K562 (cell line): ENCODE measurements at regions not wholly inside any gene's neighbourhood (a gene's known extent, or its start where the extent isn't known, plus 50 kb on each side); places are given as distances from the start of the nearest gene placed in this dataset.

Experiments
- ATAC-seq: fragments of 200-7000 bp; cut with Tn5 transposase; 3 replicates; pipeline ENCODE4 v1.9.1; 2020; ENCODE audit warnings: moderate library complexity
- BruUV-seq: library from RNA; stranded (reverse); fragments of 400-500 nt; replicated peaks from 2 replicates; lab custom pipeline; 2021; lab: Mats Ljungman, UMichigan
- CTCF ChIA-PET: fragments of 300-600 bp; formaldehyde crosslinking; extraction: SDS; loops from one replicate; lab custom pipeline; 2021; ENCODE audit warnings: low intra/inter-chr PET ratio; lab: Yijun Ruan, JAX
- POLR2A ChIA-PET: fragments of 300-600, 350-650 bp; sonication (Branson Sonifier 250); formaldehyde crosslinking; extraction: SDS; loops from one replicate; lab custom pipeline; 2021; ENCODE audit warnings: antibody characterized with exemption, inconsistent platforms; lab: Yijun Ruan, JAX
- DNase-seq, 4 experiments: peaks; one replicate each; pipeline versions ENCODE4 v3.0.0 to v3.0.0-alpha.2; 2011 to 2018; ENCODE audit warnings: low spot score in 3 of 4, mixed read lengths in 3 of 4; ENCODE audit errors: extremely low read depth in 1 of 4
- FAIRE-seq: peaks from 2 replicates; lab custom pipeline; 2011; peaks lifted over from hg19 to GRCh38; lab: Jason Lieb, UNC
- H2AFZ ChIP-seq: 2 replicates; pipeline ENCODE4 v1.6.0; 2011; ENCODE audit warnings: low read depth, low read length, control low read depth, inconsistent platforms
- H3K27ac ChIP-seq: fragments of 200-600 bp; 3 replicates; pipeline ENCODE4 v1.8.0; 2011; ENCODE audit warnings: low read depth, mild to moderate bottlenecking, control low read depth, inconsistent platforms, low read length, moderate library complexity, mixed read lengths; ENCODE audit errors: extremely low read depth
- H3K27me3 ChIP-seq, 2 experiments: fragments of 300-600 bp in 1 of 2; 2 replicates in 1 of 2; 3 replicates in 1 of 2; pipeline versions ENCODE4 v1.6.0 to v1.8.0; 2011; ENCODE audit warnings: inconsistent platforms in 2 of 2, low read length in 2 of 2, mild to moderate bottlenecking in 1 of 2, mixed read lengths in 1 of 2, moderate library complexity in 1 of 2; ENCODE audit not compliant: control insufficient read depth in 2 of 2, insufficient read depth in 2 of 2
- H3K36me3 ChIP-seq: fragments of 300-600 bp; 3 replicates; pipeline ENCODE4 v1.8.0; 2011; ENCODE audit warnings: mild to moderate bottlenecking, low read length, inconsistent platforms; ENCODE audit not compliant: control insufficient read depth, insufficient read depth
- H3K4me1 ChIP-seq, 2 experiments: fragments of 200-600 bp in 1 of 2; replicated peaks in 1 of 2; 2 replicates in 1 of 2; 3 replicates in 1 of 2; pipeline versions ENCODE4 v1.5.1 to v1.8.0; 2011; ENCODE audit warnings: inconsistent platforms in 2 of 2, low read length in 2 of 2, mild to moderate bottlenecking in 1 of 2, mixed read lengths in 1 of 2, moderate library complexity in 1 of 2; ENCODE audit not compliant: control insufficient read depth in 2 of 2, insufficient read depth in 2 of 2
- H3K4me2 ChIP-seq: 2 replicates; pipeline ENCODE4 v1.6.1; 2011; ENCODE audit warnings: low read length, control low read depth, inconsistent platforms, mixed read lengths; ENCODE audit not compliant: insufficient read depth
- H3K4me3 ChIP-seq: fragments of 200-600 bp; sonication (generic), shearing (Covaris generic); 2 replicates; pipeline ENCODE4 v1.5.1; 2016; ENCODE audit warnings: control low read depth, inconsistent platforms
- H3K79me2 ChIP-seq: fragments of 200-600 bp; 3 replicates; pipeline ENCODE4 v1.8.0; 2011; ENCODE audit warnings: low read length, inconsistent platforms; ENCODE audit not compliant: control insufficient read depth, insufficient read depth
- H3K9ac ChIP-seq, 2 experiments: 2 replicates each; pipeline versions ENCODE4 v1.6.0 to v1.6.1; 2011; ENCODE audit warnings: low read depth in 2 of 2, low read length in 2 of 2, control low read depth in 1 of 2, inconsistent platforms in 1 of 2, mild to moderate bottlenecking in 1 of 2, mixed read lengths in 1 of 2; ENCODE audit not compliant: insufficient read depth in 1 of 2
- H3K9me1 ChIP-seq: one replicate; pipeline ENCODE4 v1.6.0; 2011; ENCODE audit warnings: inconsistent platforms, mild to moderate bottlenecking, low read length, moderate library complexity; ENCODE audit not compliant: control insufficient read depth, insufficient read depth
- H3K9me3 ChIP-seq: replicated peaks from 2 replicates; pipeline ENCODE4 v1.5.1; 2011; ENCODE audit warnings: low read depth, low read length, inconsistent platforms; ENCODE audit not compliant: control insufficient read depth, insufficient read depth
- H4K20me1 ChIP-seq: replicated peaks from 2 replicates; pipeline ENCODE4 v1.6.1; 2011; ENCODE audit warnings: low read length, inconsistent platforms, mixed read lengths; ENCODE audit not compliant: control insufficient read depth, insufficient read depth
- RREB1 ChIP-seq: fragments of 250-450 bp; sonication (Bioruptor Pico); IDR thresholded peaks from 2 replicates; pipeline ENCODE4 v1.4.0; 2020
- SMAD3 ChIP-seq: fragments of 450-650 bp; formaldehyde crosslinking; conservative IDR thresholded peaks from 2 replicates; pipeline ENCODE4 v1.4.0; 2020; ENCODE audit warnings: mild to moderate bottlenecking
- ZNF507 ChIP-seq: conservative IDR thresholded peaks from 2 replicates; pipeline ENCODE4 v1.6.1; 2017; ENCODE audit warnings: missing genetic modification characterization, missing compliant biosample characterization
- ZZZ3 ChIP-seq: fragments of 450-650 bp; IDR thresholded peaks from 2 replicates; pipeline ENCODE4 v1.6.1; 2016; ENCODE audit warnings: antibody characterized with exemption, mild to moderate bottlenecking, moderate library complexity
- WGBS: fragments of 100-300 bp; shearing (Covaris generic); methylation state at CpG from one replicate; pipeline ENCODE4 v1.1.6; 2016; ENCODE audit warnings: low coverage, mixed read lengths; ENCODE audit not compliant: insufficient coverage; ENCODE audit errors: missing lambda C conversion rate; 5-methylcytosine and 5-hydroxymethylcytosine counted together
- in situ Hi-C: fragments of 300-500 bp; cut with MboI; formaldehyde crosslinking; loops from 4 replicates; pipeline ENCODE4 v1.15.0; 2018; ENCODE audit warnings: inconsistent platforms, mixed read lengths
- intact Hi-C: fragments of 100-400 bp; cut with micrococcal nuclease; formaldehyde crosslinking; loops from 2 replicates; pipeline ENCODE4 v1.14.2; 2022
- TF ChIP-seq, protein P1 (sequence below): fragments of 450-650 bp; IDR thresholded peaks from 2 replicates; pipeline ENCODE4 v1.6.1; 2016; ENCODE audit warnings: low read depth

GRCh38 chr1:101137144-101138126 is 99.4 kb upstream of the S1PR1 start:
- no peaks in the 10 kb centered on the region for H3K79me2 ChIP-seq
- no peaks in the 10 kb centered on the region for H3K9me3 ChIP-seq
- no peaks in the 10 kb centered on the region for H3K9me1 ChIP-seq
- ATAC-seq (no peak), DNase-seq (no peak), FAIRE-seq (peak; percentile 42)
- no peaks in the 10 kb centered on the region for H3K27me3 ChIP-seq
- WGBS: 15% methylated on average over 5 of the region's 5 CpGs
- no peak overlapping the region for H3K9ac ChIP-seq
- H3K4me2 ChIP-seq: no peak overlapping the region
- H3K27ac ChIP-seq: no peak overlapping the region
- no peaks in the 10 kb centered on the region for H3K36me3 ChIP-seq
- no TSS peak for BruUV-seq
- peaks cover 0 to 20% of the 10 kb centered on the region in 2 experiments; a peak in 3 of 5 replicates for H3K4me1 ChIP-seq
- ChIA-PET POLR2A (interaction anchor here (0.7 to 1.7 kb wide), 3 partner anchors 7 to 12 kb away, joined by 4 to 5 read pairs (median 5); no protein-coding TSS in a partner anchor), CTCF (interaction anchor here (0.6 to 0.9 kb wide), 2 partner anchors 11 to 151 kb away, joined by 3 to 5 read pairs; no protein-coding TSS in a partner anchor)
- in situ Hi-C loops: loop anchor here (10.0 kb wide), 1 partner anchor 147 kb away; no protein-coding TSS in a partner anchor
- H2AFZ ChIP-seq: no peak overlapping the region
- intact Hi-C loops: loop anchor here (2.0 to 5.0 kb wide), 2 partner anchors 151 to 210 kb away; no protein-coding TSS in a partner anchor
- H4K20me1 ChIP-seq: no peaks in the 10 kb centered on the region
- H3K4me3 ChIP-seq: no peak overlapping the region
- TF ChIP-seq RREB1 (CRISPR knock-in tag): no peak
- no peak for TF ChIP-seq ZZZ3
- TF ChIP-seq, protein P1, sequence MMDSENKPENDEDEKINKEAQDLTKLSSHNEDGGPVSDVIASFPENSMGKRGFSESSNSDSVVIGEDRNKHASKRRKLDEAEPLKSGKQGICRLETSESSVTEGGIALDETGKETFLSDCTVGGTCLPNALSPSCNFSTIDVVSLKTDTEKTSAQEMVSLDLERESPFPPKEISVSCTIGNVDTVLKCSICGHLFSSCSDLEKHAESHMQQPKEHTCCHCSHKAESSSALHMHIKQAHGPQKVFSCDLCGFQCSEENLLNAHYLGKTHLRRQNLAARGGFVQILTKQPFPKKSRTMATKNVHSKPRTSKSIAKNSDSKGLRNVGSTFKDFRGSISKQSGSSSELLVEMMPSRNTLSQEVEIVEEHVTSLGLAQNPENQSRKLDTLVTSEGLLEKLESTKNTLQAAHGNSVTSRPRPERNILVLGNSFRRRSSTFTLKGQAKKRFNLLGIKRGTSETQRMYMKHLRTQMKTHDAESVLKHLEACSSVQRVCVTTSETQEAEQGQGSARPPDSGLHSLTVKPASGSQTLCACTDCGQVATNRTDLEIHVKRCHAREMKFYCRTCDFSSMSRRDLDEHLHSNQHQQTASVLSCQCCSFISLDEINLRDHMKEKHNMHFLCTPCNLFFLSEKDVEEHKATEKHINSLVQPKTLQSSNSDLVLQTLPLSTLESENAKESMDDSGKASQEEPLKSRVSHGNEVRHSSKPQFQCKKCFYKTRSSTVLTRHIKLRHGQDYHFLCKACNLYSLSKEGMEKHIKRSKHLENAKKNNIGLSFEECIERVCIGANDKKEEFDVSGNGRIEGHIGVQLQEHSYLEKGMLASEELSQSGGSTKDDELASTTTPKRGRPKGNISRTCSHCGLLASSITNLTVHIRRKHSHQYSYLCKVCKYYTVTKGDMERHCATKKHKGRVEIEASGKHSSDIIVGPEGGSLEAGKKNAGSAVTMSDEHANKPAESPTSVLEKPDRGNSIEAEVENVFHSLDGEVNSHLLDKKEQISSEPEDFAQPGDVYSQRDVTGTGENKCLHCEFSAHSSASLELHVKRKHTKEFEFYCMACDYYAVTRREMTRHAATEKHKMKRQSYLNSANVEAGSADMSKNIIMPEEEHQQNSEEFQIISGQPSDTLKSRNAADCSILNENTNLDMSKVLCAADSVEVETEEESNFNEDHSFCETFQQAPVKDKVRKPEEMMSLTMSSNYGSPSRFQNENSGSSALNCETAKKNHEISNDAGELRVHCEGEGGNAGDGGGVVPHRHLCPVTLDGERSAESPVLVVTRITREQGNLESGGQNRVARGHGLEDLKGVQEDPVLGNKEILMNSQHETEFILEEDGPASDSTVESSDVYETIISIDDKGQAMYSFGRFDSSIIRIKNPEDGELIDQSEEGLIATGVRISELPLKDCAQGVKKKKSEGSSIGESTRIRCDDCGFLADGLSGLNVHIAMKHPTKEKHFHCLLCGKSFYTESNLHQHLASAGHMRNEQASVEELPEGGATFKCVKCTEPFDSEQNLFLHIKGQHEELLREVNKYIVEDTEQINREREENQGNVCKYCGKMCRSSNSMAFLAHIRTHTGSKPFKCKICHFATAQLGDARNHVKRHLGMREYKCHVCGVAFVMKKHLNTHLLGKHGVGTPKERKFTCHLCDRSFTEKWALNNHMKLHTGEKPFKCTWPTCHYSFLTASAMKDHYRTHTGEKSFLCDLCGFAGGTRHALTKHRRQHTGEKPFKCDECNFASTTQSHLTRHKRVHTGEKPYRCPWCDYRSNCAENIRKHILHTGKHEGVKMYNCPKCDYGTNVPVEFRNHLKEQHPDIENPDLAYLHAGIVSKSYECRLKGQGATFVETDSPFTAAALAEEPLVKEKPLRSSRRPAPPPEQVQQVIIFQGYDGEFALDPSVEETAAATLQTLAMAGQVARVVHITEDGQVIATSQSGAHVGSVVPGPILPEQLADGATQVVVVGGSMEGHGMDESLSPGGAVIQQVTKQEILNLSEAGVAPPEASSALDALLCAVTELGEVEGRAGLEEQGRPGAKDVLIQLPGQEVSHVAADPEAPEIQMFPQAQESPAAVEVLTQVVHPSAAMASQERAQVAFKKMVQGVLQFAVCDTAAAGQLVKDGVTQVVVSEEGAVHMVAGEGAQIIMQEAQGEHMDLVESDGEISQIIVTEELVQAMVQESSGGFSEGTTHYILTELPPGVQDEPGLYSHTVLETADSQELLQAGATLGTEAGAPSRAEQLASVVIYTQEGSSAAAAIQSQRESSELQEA: no peak
- TF ChIP-seq ZNF507 (tag): no peak
- no peak for TF ChIP-seq SMAD3 (CRISPR knock-in tag)
